ENCODE measurements at regions not wholly inside any gene's neighbourhood (a gene's known extent, or its start where the extent isn't known, plus 50 kb on each side); places are given as distances from the start of the nearest gene placed in this dataset.

DNA sequence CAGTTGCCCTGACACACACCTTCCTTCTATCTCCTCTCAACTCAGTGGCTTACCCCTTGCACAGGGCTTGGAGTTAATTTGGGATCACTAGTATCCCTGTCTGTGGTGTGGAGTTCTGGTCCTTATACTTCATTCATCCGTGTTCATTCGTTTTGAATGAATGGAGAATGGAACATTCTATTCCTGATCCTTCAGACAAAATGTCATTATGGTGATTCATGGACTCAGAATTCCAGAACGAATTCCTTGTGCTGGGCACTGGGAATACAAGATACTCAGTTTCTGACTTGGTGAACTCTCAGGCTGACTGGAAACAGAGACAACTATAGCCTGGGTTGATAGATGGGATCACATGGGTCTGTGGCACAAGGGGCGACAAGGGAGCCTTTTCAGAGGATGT lies 49.9 kb upstream of the TRABD2B start:
- Histone ChIP-seq H3K9me3 (ENCODE audit: control insufficient read depth in 2 of 2, insufficient read depth in 1 of 2, low read depth in 1 of 2, low read length in 1 of 2) (no peaks in the 10 kb centered on the region), H3K4me3 (ENCODE audit: low read depth in 1 of 2, low read length in 2 of 2) (no peak overlapping the region), H3K27ac (ENCODE audit: low read depth in 2 of 2, low read length in 1 of 2) (no peak overlapping the region), H3K4me1 (ENCODE audit: control insufficient read depth in 2 of 2, insufficient read depth in 2 of 2, low read length in 1 of 2) (peaks cover 0 to 3% of the 10 kb centered on the region in 2 donors), H3K36me3 (ENCODE audit: control insufficient read depth in 2 of 2, insufficient read depth in 2 of 2, low read length in 1 of 2) (no peaks in the 10 kb centered on the region), H3K27me3 (ENCODE audit: control insufficient read depth in 1 of 2, insufficient read depth in 2 of 2, low read length in 2 of 2) (peaks cover 0 to 3% of the 10 kb centered on the region in 2 donors)
- 70 to 74% methylated on average over 4 of the region's 4 CpGs for WGBS, 2 donors
